PFSK-1 (cell line): ENCODE measurements at regions not wholly inside any gene's neighbourhood (a gene's known extent, or its start where the extent isn't known, plus 50 kb on each side); places are given as distances from the start of the nearest gene placed in this dataset.

ENCODE experiments used
- TAF1 ChIP-seq: IDR thresholded peaks from 2 replicates; pipeline ENCODE4 v1.6.1; 2012; ENCODE audit warnings: low read length, control low read depth, borderline replicate concordance; ENCODE audit not compliant: insufficient read depth
- TF ChIP-seq, protein P1 (sequence below), 2 experiments: IDR thresholded peaks; 2 replicates each; pipeline versions ENCODE4 v1.6.1 to v1.8.0; 2011 to 2012; ENCODE audit warnings: low read depth in 2 of 2, low read length in 2 of 2, control low read depth in 1 of 2, inconsistent platforms in 1 of 2, mild to moderate bottlenecking in 1 of 2, moderate library complexity in 1 of 2; ENCODE audit not compliant: insufficient read depth in 1 of 2

GRCh38 chr9:108073823-108074222 is 584.3 kb upstream of the KLF4 start:
- TF ChIP-seq, protein P1, sequence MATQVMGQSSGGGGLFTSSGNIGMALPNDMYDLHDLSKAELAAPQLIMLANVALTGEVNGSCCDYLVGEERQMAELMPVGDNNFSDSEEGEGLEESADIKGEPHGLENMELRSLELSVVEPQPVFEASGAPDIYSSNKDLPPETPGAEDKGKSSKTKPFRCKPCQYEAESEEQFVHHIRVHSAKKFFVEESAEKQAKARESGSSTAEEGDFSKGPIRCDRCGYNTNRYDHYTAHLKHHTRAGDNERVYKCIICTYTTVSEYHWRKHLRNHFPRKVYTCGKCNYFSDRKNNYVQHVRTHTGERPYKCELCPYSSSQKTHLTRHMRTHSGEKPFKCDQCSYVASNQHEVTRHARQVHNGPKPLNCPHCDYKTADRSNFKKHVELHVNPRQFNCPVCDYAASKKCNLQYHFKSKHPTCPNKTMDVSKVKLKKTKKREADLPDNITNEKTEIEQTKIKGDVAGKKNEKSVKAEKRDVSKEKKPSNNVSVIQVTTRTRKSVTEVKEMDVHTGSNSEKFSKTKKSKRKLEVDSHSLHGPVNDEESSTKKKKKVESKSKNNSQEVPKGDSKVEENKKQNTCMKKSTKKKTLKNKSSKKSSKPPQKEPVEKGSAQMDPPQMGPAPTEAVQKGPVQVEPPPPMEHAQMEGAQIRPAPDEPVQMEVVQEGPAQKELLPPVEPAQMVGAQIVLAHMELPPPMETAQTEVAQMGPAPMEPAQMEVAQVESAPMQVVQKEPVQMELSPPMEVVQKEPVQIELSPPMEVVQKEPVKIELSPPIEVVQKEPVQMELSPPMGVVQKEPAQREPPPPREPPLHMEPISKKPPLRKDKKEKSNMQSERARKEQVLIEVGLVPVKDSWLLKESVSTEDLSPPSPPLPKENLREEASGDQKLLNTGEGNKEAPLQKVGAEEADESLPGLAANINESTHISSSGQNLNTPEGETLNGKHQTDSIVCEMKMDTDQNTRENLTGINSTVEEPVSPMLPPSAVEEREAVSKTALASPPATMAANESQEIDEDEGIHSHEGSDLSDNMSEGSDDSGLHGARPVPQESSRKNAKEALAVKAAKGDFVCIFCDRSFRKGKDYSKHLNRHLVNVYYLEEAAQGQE (IDR thresholded peaks at IDR 0.05; ENCODE audit: insufficient read depth in 1 of 2, low read depth in 2 of 2, low read length in 2 of 2): no peak
- TF ChIP-seq TAF1: no peak
